ENCODE measurements at regions not wholly inside any gene's neighbourhood (a gene's known extent, or its start where the extent isn't known, plus 50 kb on each side); places are given as distances from the start of the nearest gene placed in this dataset.

- 39% methylated on average over 12 of the region's 12 CpGs for WGBS (ENCODE audit: low lambda C conversion rate, missing lambda C conversion rate)
- Histone ChIP-seq H2AFZ (no peak overlapping the region), H3K27me3 (no peaks in the 10 kb centered on the region), H3K27ac (peak overlapping the region; percentile 30), H3K9me2 (replicated peaks; ENCODE audit: insufficient read depth) (no peaks in the 10 kb centered on the region), H3K9me3 (ENCODE audit: low read depth) (no peaks in the 10 kb centered on the region), H3K36me3 (replicated peaks; ENCODE audit: insufficient read depth, low read depth) (no peaks in the 10 kb centered on the region), H4K20me1 (ENCODE audit: insufficient read depth, poor library complexity, severe bottlenecking) (no peaks in the 10 kb centered on the region), H3K4me1 (ENCODE audit: insufficient read depth) (peaks cover 7% of the 10 kb centered on the region), H3K4me3 (no peak overlapping the region), H3K4me2 (peak overlapping the region; percentile 56), H3K79me2 (no peaks in the 10 kb centered on the region)
- TF ChIP-seq EZH2 (IDR thresholded peaks at IDR 0.05; ENCODE audit: borderline replicate concordance) (no peak), CTCF (IDR thresholded peaks at IDR 0.05; ENCODE audit: poor library complexity) (peak; percentile 39)
- peak; percentile 70 for DNase-seq (ENCODE audit: low spot score)
Observed at GRCh38 chr7:101691822-101692384, 62.8 kb upstream of the MYL10 start.

- WGBS (ENCODE audit: low lambda C conversion rate, missing lambda C conversion rate) = 86% methylated on average over 14 of the region's 14 CpGs
- TF ChIP-seq EZH2phosphoT487 (IDR thresholded peaks at IDR 0.05; ENCODE audit: low read depth, severe bottlenecking, unreplicated experiment) = no peak
- TF ChIP-seq EZH2 (IDR thresholded peaks at IDR 0.05; ENCODE audit: borderline replicate concordance) = no peak
- no peak for TF ChIP-seq CTCF (IDR thresholded peaks at IDR 0.05; ENCODE audit: poor library complexity)
- no peak overlapping the region for H2AFZ ChIP-seq
Observed at GRCh38 chr7:101693498-101694091, 64.5 kb upstream of the MYL10 start.

GRCh38 chr7:101698964-101699363 lies 69.9 kb upstream of the MYL10 start:
- Histone ChIP-seq H3K27ac (no peak overlapping the region), H3K27me3 (no peaks in the 10 kb centered on the region), H4K20me1 (ENCODE audit: insufficient read depth, poor library complexity, severe bottlenecking) (no peaks in the 10 kb centered on the region), H3K4me1 (ENCODE audit: insufficient read depth) (no peaks in the 10 kb centered on the region), H3K9me2 (replicated peaks; ENCODE audit: insufficient read depth) (no peaks in the 10 kb centered on the region), H3K9me3 (ENCODE audit: low read depth) (no peaks in the 10 kb centered on the region), H3K4me2 (no peak overlapping the region), H2AFZ (no peak overlapping the region), H3K36me3 (replicated peaks; ENCODE audit: insufficient read depth, low read depth) (no peaks in the 10 kb centered on the region), H3K4me3 (no peak overlapping the region), H3K79me2 (no peaks in the 10 kb centered on the region)
- no peak for DNase-seq (ENCODE audit: low spot score)
- no peak for TF ChIP-seq EZH2 (IDR thresholded peaks at IDR 0.05; ENCODE audit: borderline replicate concordance)
- TF ChIP-seq CTCF (IDR thresholded peaks at IDR 0.05; ENCODE audit: poor library complexity) = no peak
- TF ChIP-seq EZH2phosphoT487 (IDR thresholded peaks at IDR 0.05; ENCODE audit: low read depth, severe bottlenecking, unreplicated experiment) = no peak
- 93% methylated on average over 11 of the region's 11 CpGs for WGBS (ENCODE audit: low lambda C conversion rate, missing lambda C conversion rate)

More at GRCh38 chr7:101693498-101694091, 64.5 kb upstream of the MYL10 start:
- H3K27me3 ChIP-seq = no peaks in the 10 kb centered on the region
- DNase-seq (ENCODE audit: low spot score) = no peak
- no peaks in the 10 kb centered on the region for H3K36me3 ChIP-seq (replicated peaks; ENCODE audit: insufficient read depth, low read depth)
- H3K79me2 ChIP-seq = no peaks in the 10 kb centered on the region
- no peaks in the 10 kb centered on the region for H4K20me1 ChIP-seq (ENCODE audit: insufficient read depth, poor library complexity, severe bottlenecking)
- no peaks in the 10 kb centered on the region for H3K9me3 ChIP-seq (ENCODE audit: low read depth)
- no peaks in the 10 kb centered on the region for H3K9me2 ChIP-seq (replicated peaks; ENCODE audit: insufficient read depth)
- no peak overlapping the region for H3K4me3 ChIP-seq
- H3K27ac ChIP-seq = no peak overlapping the region
- no peak overlapping the region for H3K4me2 ChIP-seq
- H3K4me1 ChIP-seq (ENCODE audit: insufficient read depth) = peaks cover 7% of the 10 kb centered on the region
